WERI-Rb-1 (cell line): ENCODE measurements at regions not wholly inside any gene's neighbourhood (a gene's known extent, or its start where the extent isn't known, plus 50 kb on each side); places are given as distances from the start of the nearest gene placed in this dataset.

Source experiments
- DNase-seq: peaks from one replicate; pipeline ENCODE4 v3.0.0-alpha.2; 2020
- H3K27ac ChIP-seq: fragments of 250-450 bp; sonication (Bioruptor Pico); 2 replicates; pipeline ENCODE4 v1.5.1; 2020; ENCODE audit warnings: mild to moderate bottlenecking, moderate library complexity
- H3K27me3 ChIP-seq: fragments of 250-450 bp; sonication (Bioruptor Pico); 2 replicates; pipeline ENCODE4 v1.5.1; 2021; ENCODE audit warnings: mild to moderate bottlenecking, low read depth, moderate library complexity; ENCODE audit not compliant: insufficient read depth, severe bottlenecking
- H3K36me3 ChIP-seq: fragments of 250-450 bp; sonication (Bioruptor Pico); 2 replicates; pipeline ENCODE4 v1.5.1; 2020; ENCODE audit warnings: mild to moderate bottlenecking, moderate library complexity
- H3K4me3 ChIP-seq: 2 replicates; pipeline ENCODE4 v1.5.1; 2011; ENCODE audit warnings: low read depth, mild to moderate bottlenecking, control low read depth, low read length
- H3K9me3 ChIP-seq: fragments of 250-450 bp; sonication (Bioruptor Pico); 2 replicates; pipeline ENCODE4 v1.5.1; 2021; ENCODE audit warnings: mild to moderate bottlenecking, moderate library complexity; ENCODE audit not compliant: severe bottlenecking
- TF ChIP-seq, protein P1 (sequence below): IDR thresholded peaks from 2 replicates; pipeline ENCODE4 v1.5.1; 2011; ENCODE audit warnings: low read depth, mild to moderate bottlenecking, control low read depth, inconsistent platforms, low read length

GRCh38 chr7:131774419-131775220 lies 218.2 kb upstream of the PODXL start:
- DNase-seq: peak; percentile 15
- TF ChIP-seq, protein P1, sequence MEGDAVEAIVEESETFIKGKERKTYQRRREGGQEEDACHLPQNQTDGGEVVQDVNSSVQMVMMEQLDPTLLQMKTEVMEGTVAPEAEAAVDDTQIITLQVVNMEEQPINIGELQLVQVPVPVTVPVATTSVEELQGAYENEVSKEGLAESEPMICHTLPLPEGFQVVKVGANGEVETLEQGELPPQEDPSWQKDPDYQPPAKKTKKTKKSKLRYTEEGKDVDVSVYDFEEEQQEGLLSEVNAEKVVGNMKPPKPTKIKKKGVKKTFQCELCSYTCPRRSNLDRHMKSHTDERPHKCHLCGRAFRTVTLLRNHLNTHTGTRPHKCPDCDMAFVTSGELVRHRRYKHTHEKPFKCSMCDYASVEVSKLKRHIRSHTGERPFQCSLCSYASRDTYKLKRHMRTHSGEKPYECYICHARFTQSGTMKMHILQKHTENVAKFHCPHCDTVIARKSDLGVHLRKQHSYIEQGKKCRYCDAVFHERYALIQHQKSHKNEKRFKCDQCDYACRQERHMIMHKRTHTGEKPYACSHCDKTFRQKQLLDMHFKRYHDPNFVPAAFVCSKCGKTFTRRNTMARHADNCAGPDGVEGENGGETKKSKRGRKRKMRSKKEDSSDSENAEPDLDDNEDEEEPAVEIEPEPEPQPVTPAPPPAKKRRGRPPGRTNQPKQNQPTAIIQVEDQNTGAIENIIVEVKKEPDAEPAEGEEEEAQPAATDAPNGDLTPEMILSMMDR: no peak
- H3K27me3 ChIP-seq: no peaks in the 10 kb centered on the region
- H3K36me3 ChIP-seq: no peaks in the 10 kb centered on the region
- no peaks in the 10 kb centered on the region for H3K9me3 ChIP-seq
- H3K27ac ChIP-seq: no peak overlapping the region
- H3K4me3 ChIP-seq: no peak overlapping the region

- no peaks in the 10 kb centered on the region for H3K9me3 ChIP-seq
- H3K4me3 ChIP-seq: no peak overlapping the region
- TF ChIP-seq, protein P1: no peak
- DNase-seq: no peak
- no peaks in the 10 kb centered on the region for H3K27me3 ChIP-seq
- no peak overlapping the region for H3K27ac ChIP-seq
- H3K36me3 ChIP-seq: no peaks in the 10 kb centered on the region
Observed at GRCh38 chr7:131773413-131773812, 217.0 kb upstream of the PODXL start.

- Histone ChIP-seq H3K4me3 (no peak overlapping the region), H3K27ac (no peak overlapping the region), H3K36me3 (no peaks in the 10 kb centered on the region), H3K27me3 (no peaks in the 10 kb centered on the region), H3K9me3 (no peaks in the 10 kb centered on the region)
- TF ChIP-seq, protein P1: no peak
- DNase-seq: no peak
Observed at GRCh38 chr7:131769241-131769640, 212.8 kb upstream of the PODXL start.

GRCh38 chr7:131767591-131767990 lies 211.2 kb upstream of the PODXL start:
- no peaks in the 10 kb centered on the region for H3K36me3 ChIP-seq

GRCh38 chr7:131765575-131765974 lies 209.1 kb upstream of the PODXL start:
- no peaks in the 10 kb centered on the region for H3K27me3 ChIP-seq
- TF ChIP-seq, protein P1: no peak
- H3K27ac ChIP-seq: no peak overlapping the region
- H3K9me3 ChIP-seq: no peaks in the 10 kb centered on the region
- H3K36me3 ChIP-seq: no peaks in the 10 kb centered on the region
- H3K4me3 ChIP-seq: no peak overlapping the region
- no peak for DNase-seq

More at GRCh38 chr7:131767591-131767990, 211.2 kb upstream of the PODXL start:
- no peak for DNase-seq
- Histone ChIP-seq H3K27me3 (no peaks in the 10 kb centered on the region), H3K9me3 (no peaks in the 10 kb centered on the region), H3K4me3 (no peak overlapping the region), H3K27ac (no peak overlapping the region)
- TF ChIP-seq, protein P1: no peak
